ENCODE measurements at regions not wholly inside any gene's neighbourhood (a gene's known extent, or its start where the extent isn't known, plus 50 kb on each side); places are given as distances from the start of the nearest gene placed in this dataset.

DNA sequence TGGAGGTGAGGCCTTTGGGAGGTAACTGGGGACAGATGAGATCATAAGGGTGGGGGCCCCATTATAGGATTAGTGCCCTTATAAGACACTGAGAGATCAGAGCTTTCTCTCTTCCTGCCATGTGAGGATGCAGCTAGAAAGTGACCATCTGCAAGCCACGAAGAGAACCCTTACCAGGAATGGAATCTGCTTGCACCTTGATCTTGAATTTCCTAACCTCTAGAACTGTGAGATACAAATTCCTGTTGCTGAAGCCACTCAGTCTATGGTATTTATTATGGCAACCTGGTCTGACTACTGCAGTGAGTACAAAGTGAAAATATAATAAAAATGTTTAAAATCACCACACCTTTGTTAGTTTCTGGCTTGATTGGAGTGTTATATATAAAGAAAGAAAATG is 388.0 kb downstream of the LMO7 start:
- no peak for DNase-seq (ENCODE audit: extremely low read depth, insufficient read length)
- Histone ChIP-seq H3K36me3 (ENCODE audit: control insufficient read depth, insufficient read depth, low read length) (no peaks in the 10 kb centered on the region), H3K27me3 (replicated peaks; ENCODE audit: control insufficient read depth, insufficient read depth, low read length) (no peaks in the 10 kb centered on the region), H3K4me3 (replicated peaks; ENCODE audit: low read depth, low read length) (no peak overlapping the region)
- TF ChIP-seq, protein P1, sequence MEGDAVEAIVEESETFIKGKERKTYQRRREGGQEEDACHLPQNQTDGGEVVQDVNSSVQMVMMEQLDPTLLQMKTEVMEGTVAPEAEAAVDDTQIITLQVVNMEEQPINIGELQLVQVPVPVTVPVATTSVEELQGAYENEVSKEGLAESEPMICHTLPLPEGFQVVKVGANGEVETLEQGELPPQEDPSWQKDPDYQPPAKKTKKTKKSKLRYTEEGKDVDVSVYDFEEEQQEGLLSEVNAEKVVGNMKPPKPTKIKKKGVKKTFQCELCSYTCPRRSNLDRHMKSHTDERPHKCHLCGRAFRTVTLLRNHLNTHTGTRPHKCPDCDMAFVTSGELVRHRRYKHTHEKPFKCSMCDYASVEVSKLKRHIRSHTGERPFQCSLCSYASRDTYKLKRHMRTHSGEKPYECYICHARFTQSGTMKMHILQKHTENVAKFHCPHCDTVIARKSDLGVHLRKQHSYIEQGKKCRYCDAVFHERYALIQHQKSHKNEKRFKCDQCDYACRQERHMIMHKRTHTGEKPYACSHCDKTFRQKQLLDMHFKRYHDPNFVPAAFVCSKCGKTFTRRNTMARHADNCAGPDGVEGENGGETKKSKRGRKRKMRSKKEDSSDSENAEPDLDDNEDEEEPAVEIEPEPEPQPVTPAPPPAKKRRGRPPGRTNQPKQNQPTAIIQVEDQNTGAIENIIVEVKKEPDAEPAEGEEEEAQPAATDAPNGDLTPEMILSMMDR (IDR thresholded peaks at IDR 0.05; ENCODE audit: insufficient read depth, low read length, poor library complexity, severe bottlenecking): no peak

DNA sequence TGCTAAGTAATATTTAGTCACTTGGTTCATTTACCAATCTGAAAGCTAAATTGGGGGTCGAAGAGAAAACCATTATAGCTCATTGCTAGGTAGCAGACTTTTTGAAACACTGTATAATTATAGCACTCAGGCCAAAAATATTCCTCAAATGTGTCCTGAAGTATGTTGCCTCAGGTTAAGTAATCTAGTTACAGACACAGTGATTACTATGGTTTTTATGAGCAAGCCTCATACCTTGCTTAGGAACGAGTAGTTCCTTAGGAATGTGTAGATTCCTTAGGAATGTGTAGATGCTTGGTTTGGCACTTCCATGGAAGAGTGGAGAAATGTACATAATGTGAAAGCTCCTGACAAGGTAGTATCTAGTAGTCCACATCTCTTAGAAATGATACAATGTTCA is 387.5 kb downstream of the LMO7 start:
- TF ChIP-seq, protein P1 (IDR thresholded peaks at IDR 0.05; ENCODE audit: insufficient read depth, low read length, poor library complexity, severe bottlenecking): no peak
- Histone ChIP-seq H3K27me3 (replicated peaks; ENCODE audit: control insufficient read depth, insufficient read depth, low read length) (no peaks in the 10 kb centered on the region), H3K36me3 (ENCODE audit: control insufficient read depth, insufficient read depth, low read length) (no peaks in the 10 kb centered on the region), H3K4me3 (replicated peaks; ENCODE audit: low read depth, low read length) (no peak overlapping the region)
- DNase-seq (ENCODE audit: extremely low read depth, insufficient read length): no peak

DNA sequence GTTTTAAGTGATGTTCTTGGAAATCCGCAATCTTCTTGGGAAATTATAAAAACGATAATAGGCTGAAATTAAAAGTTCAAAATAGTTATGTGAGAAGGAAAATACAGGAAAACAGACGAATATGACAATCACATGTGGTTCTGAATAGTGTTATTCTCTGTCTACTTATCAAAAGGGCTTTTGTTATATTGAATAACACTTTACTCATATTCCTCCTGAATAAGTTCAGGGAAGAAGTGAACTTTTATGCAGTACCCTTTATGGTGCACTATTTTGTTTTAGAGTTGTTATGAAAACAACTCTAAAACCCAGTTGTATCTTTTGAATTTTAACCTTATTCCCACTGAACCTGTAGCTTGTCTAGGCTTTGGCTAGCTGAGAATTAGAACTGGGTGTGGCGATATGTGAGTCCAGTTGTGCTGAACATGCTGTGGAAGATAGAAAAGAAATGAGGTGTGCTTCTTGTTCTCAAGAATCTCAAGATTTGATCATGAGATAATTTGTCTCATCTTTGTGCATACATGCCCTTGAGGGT is 384.4 kb downstream of the LMO7 start:
- H3K36me3 ChIP-seq (ENCODE audit: control insufficient read depth, insufficient read depth, low read length): no peaks in the 10 kb centered on the region
- no peak overlapping the region for H3K4me3 ChIP-seq (replicated peaks; ENCODE audit: low read depth, low read length)
- TF ChIP-seq, protein P1 (IDR thresholded peaks at IDR 0.05; ENCODE audit: insufficient read depth, low read length, poor library complexity, severe bottlenecking): no peak
- no peak for DNase-seq (ENCODE audit: extremely low read depth, insufficient read length)
- H3K27me3 ChIP-seq (replicated peaks; ENCODE audit: control insufficient read depth, insufficient read depth, low read length): no peaks in the 10 kb centered on the region

DNA sequence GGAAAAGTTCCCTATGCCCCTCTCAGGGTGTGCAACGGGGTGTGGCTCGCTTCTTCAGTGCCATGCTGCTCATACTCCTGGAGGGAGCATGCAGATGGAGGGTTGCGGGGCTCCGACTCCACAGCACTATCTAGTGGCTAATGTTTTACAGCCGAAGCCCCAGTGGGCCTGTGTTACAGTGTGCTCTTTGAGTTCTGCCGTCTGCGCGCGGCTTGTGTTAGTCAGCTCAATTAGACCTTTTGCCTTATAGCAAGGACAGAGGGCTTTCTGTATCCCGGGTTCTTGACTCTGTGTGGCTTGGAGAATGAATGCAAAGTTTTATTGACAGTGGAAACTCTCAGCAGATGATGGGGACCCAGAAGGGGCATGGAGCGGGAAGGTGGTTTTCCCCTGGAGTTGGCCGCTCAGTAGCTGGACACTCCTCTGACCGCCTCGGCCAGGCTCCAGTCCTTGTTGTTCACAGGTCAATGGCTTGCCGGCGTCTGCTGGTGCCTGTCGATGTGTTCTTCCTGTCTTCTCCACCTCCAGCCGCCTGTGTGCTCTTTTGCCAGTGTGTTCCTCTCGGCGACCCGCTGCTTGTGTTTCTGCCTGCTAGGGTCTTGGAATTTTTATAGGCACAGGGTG is 383.4 kb downstream of the LMO7 start:
- H3K4me3 ChIP-seq (replicated peaks; ENCODE audit: low read depth, low read length): no peak overlapping the region
- TF ChIP-seq, protein P1 (IDR thresholded peaks at IDR 0.05; ENCODE audit: insufficient read depth, low read length, poor library complexity, severe bottlenecking): peak; percentile 57

DNA sequence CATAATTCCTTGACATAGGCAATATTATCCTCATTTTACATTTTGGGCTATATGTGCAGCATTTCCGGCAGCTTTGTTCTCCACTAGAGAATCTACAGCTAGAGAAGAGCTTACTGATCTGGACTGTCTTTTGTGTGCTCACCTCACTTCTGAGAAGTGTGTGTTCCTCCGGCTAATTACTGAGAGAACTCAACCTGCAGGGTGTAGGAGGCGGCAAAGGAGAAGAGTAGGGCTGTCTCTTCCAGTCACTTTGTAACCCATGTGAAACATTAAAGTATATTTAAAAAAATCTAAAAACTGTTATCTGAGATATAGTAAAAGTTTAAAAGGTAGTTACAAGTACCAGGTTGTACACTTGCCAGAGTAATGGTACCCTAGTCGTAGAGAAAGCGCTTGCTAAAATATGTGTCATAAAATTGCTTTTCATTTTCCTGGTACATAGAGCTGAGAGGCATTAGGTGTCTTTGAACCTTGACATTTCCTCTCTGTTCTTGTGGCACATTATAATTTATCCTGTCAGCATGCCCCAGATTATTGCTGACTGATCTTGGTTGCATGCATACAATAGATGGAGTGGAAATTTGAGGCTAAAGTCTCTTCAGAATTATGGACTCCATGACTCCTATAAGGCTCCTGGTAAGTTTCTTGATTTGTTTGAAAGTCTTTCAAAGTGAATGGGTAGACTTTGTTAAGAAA is 381.9 kb downstream of the LMO7 start:
- Histone ChIP-seq H3K4me3 (replicated peaks; ENCODE audit: low read depth, low read length) (no peak overlapping the region), H3K27me3 (replicated peaks; ENCODE audit: control insufficient read depth, insufficient read depth, low read length) (no peaks in the 10 kb centered on the region), H3K36me3 (ENCODE audit: control insufficient read depth, insufficient read depth, low read length) (no peaks in the 10 kb centered on the region)
- DNase-seq (ENCODE audit: extremely low read depth, insufficient read length): no peak
- TF ChIP-seq, protein P1 (IDR thresholded peaks at IDR 0.05; ENCODE audit: insufficient read depth, low read length, poor library complexity, severe bottlenecking): no peak

More for the DNA sequence above, 383.4 kb downstream of the LMO7 start:
- Histone ChIP-seq H3K36me3 (ENCODE audit: control insufficient read depth, insufficient read depth, low read length) (no peaks in the 10 kb centered on the region), H3K27me3 (replicated peaks; ENCODE audit: control insufficient read depth, insufficient read depth, low read length) (no peaks in the 10 kb centered on the region)
- DNase-seq (ENCODE audit: extremely low read depth, insufficient read length): no peak

All from GM06990 (cell line).